ENCODE measurements at regions not wholly inside any gene's neighbourhood (a gene's known extent, or its start where the extent isn't known, plus 50 kb on each side); places are given as distances from the start of the nearest gene placed in this dataset.

GRCh38 chr14:21749306-21749868 is 75.8 kb upstream of the OR4E1 start:
- no peaks in the 10 kb centered on the region for H3K9me1 ChIP-seq (ENCODE audit: control insufficient read depth, extremely low read depth, insufficient read depth, low read length)
- FAIRE-seq: no peak
- no peak overlapping the region for H2AFZ ChIP-seq (ENCODE audit: control insufficient read depth, low read length)
- dilution Hi-C loops (cut with MboI; ENCODE audit: extremely low pct_ligation_motif_present, low sequenced_read_pairs): no loop called here
- H3K4me3 ChIP-seq (ENCODE audit: control insufficient read depth in 2 of 3, extremely low read depth in 1 of 3, insufficient read depth in 2 of 3, low read depth in 1 of 3, low read length in 3 of 3): no peak overlapping the region
- no peaks in the 10 kb centered on the region for H3K27me3 ChIP-seq (ENCODE audit: control insufficient read depth, extremely low read depth, insufficient read depth, low read length)
- H3K4me1 ChIP-seq (ENCODE audit: control insufficient read depth, extremely low read depth, insufficient read depth, low read length): no peaks in the 10 kb centered on the region
- TF ChIP-seq CTCF (optimal IDR thresholded peaks at IDR 0.05 in 1 of 3, IDR thresholded peaks at IDR 0.05 in 1 of 3, conservative IDR thresholded peaks at IDR 0.05 in 1 of 3; ENCODE audit: extremely low read depth in 1 of 3, insufficient read depth in 2 of 3, low read length in 3 of 3) (no peak), EZH2 (IDR thresholded peaks at IDR 0.05; ENCODE audit: low read length) (no peak)
- DNase-seq (ENCODE audit: low read depth, low spot score): no peak
- no peak overlapping the region for H3K9ac ChIP-seq (ENCODE audit: control insufficient read depth, extremely low read depth, insufficient read depth, low read length)
- H3K79me2 ChIP-seq (ENCODE audit: control insufficient read depth, insufficient read depth, low read length): no peaks in the 10 kb centered on the region
- no peaks in the 10 kb centered on the region for H4K20me1 ChIP-seq (ENCODE audit: control insufficient read depth, extremely low read depth, insufficient read depth, low read length)
- H3K4me2 ChIP-seq (ENCODE audit: control insufficient read depth, extremely low read depth, insufficient read depth, low read depth, low read length): no peak overlapping the region
- H3K9me3 ChIP-seq (ENCODE audit: control insufficient read depth, low read depth, low read length): no peaks in the 10 kb centered on the region
- H3K27ac ChIP-seq (ENCODE audit: control insufficient read depth, insufficient read depth, low read length): no peak overlapping the region
- no peaks in the 10 kb centered on the region for H3K36me3 ChIP-seq (ENCODE audit: control insufficient read depth in 2 of 2, extremely low read depth in 1 of 2, insufficient read depth in 2 of 2, low read length in 2 of 2)

GRCh38 chr14:21748869-21749303 is 75.3 kb upstream of the OR4E1 start:
- no peak overlapping the region for H2AFZ ChIP-seq (ENCODE audit: control insufficient read depth, low read length)
- peak; percentile 67 for FAIRE-seq
- TF ChIP-seq EZH2 (IDR thresholded peaks at IDR 0.05; ENCODE audit: low read length) (no peak), CTCF (optimal IDR thresholded peaks at IDR 0.05 in 1 of 3, IDR thresholded peaks at IDR 0.05 in 1 of 3, conservative IDR thresholded peaks at IDR 0.05 in 1 of 3; ENCODE audit: extremely low read depth in 1 of 3, insufficient read depth in 2 of 3, low read length in 3 of 3) (peak; percentile 68 to 75 (median 70))

More at GRCh38 chr14:21748869-21749303, 75.3 kb upstream of the OR4E1 start:
- Histone ChIP-seq H3K79me2 (ENCODE audit: control insufficient read depth, insufficient read depth, low read length) (no peaks in the 10 kb centered on the region), H3K4me2 (ENCODE audit: control insufficient read depth, extremely low read depth, insufficient read depth, low read depth, low read length) (no peak overlapping the region), H3K4me3 (ENCODE audit: control insufficient read depth in 2 of 3, extremely low read depth in 1 of 3, insufficient read depth in 2 of 3, low read depth in 1 of 3, low read length in 3 of 3) (no peak overlapping the region), H3K27ac (ENCODE audit: control insufficient read depth, insufficient read depth, low read length) (no peak overlapping the region), H3K27me3 (ENCODE audit: control insufficient read depth, extremely low read depth, insufficient read depth, low read length) (no peaks in the 10 kb centered on the region), H3K9ac (ENCODE audit: control insufficient read depth, extremely low read depth, insufficient read depth, low read length) (no peak overlapping the region), H3K36me3 (ENCODE audit: control insufficient read depth in 2 of 2, extremely low read depth in 1 of 2, insufficient read depth in 2 of 2, low read length in 2 of 2) (no peaks in the 10 kb centered on the region), H3K9me3 (ENCODE audit: control insufficient read depth, low read depth, low read length) (no peaks in the 10 kb centered on the region), H3K4me1 (ENCODE audit: control insufficient read depth, extremely low read depth, insufficient read depth, low read length) (no peaks in the 10 kb centered on the region), H3K9me1 (ENCODE audit: control insufficient read depth, extremely low read depth, insufficient read depth, low read length) (no peaks in the 10 kb centered on the region), H4K20me1 (ENCODE audit: control insufficient read depth, extremely low read depth, insufficient read depth, low read length) (no peaks in the 10 kb centered on the region)
- DNase-seq (ENCODE audit: low read depth, low spot score): no peak
- dilution Hi-C loops (cut with MboI; ENCODE audit: extremely low pct_ligation_motif_present, low sequenced_read_pairs): no loop called here
